ENCODE measurements at regions not wholly inside any gene's neighbourhood (a gene's known extent, or its start where the extent isn't known, plus 50 kb on each side); places are given as distances from the start of the nearest gene placed in this dataset.
A peak's percentile ranks its signal among the peaks of the same experiment; 100 is the strongest.

DNA sequence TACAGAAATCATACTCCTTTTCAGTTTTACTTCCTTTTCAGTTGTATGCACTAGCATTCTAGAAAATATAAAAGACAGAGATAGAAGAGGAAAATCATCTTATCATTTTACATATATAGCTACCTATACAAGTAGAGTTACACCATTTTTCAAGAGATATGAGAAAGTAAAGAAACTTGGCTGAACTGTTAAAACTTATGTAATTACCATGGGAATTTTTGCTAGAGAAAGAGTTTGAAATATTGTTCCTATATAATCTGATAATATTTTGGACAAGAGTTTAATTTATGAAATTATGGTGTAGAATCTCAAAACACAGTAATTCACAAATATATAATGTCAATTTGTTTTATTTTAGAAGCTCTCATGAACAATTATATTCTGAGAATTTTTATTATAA, 180.8 kb downstream of the PLPPR4 start:
- DNase-seq, result no peak

DNA sequence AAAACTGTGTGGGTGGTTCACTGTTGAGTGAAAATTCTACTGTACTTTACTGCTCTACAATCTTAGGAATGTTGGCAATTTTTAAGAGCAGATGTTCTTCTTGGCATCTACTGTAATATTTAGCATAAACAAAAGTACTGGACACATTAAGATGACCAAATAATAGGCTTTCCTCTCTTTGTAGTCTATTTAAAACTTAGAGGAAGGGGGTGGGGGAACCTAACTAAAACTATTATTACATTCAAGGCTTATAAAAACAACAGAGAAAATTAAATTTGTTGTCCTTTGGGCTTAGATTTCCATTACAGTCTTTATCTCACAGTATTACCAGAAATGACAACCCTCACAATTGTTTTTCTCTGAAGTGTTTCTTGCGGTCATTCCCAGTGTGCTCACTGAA, 181.2 kb downstream of the PLPPR4 start:
- DNase-seq, result no peak

DNA sequence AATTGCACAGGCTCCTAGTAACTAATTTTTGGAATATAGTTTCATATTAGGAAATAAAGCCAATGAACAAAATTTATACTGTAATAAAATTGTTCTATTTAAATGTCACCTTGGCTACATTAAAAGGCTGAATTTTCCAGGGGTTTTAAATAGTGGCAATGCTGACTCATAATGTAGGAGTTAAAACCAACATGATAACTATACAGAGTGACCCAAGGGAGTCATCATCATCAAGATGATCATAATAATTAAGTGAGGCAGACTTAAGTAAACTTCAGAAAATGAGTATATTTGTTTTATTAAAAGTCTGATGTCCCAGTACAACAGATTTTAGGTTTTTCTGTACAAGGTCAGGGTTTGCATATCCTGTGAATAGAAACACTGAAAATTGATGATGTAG, 183.4 kb downstream of the PLPPR4 start:
- DNase-seq, result no peak

DNA sequence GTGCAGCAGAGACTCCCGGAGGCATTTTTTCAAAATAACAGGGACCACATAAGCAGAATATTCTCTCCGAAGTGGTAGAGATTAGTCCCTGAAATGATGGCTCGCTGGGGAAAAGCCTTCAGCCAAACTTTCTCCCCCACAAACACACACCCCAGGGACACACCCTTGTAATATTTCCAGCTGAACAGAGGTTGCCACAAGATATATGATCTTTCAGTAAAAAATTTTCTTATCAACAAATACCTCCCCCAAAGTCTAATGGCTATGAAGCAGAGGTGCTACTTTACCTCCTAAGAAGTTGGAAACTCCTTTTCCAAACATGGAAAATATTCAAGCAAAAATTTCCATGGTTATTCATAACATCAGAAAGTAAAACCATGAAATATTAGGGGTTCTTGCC, 190.2 kb upstream of the PALMD start:
- no peak for DNase-seq

DNA sequence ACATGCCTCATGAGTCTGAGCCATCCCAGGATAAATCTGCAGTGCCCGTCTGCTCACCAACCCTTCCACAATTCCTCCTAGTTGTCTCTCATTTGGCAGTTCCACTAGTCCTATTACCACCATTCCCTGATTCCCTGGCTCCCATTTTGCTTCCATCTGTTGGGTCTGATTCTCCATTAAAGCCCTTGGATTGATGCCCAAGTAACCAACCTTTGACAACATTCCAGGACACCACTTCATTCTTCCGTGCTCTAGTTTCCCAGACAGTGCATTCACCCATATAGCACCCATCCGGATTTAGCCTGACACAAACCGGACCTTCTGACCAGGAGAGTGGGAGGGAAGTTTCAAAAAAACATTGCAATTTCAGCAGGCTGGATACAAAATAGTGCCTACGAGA, 189.4 kb upstream of the PALMD start:
- no peak for DNase-seq

DNA sequence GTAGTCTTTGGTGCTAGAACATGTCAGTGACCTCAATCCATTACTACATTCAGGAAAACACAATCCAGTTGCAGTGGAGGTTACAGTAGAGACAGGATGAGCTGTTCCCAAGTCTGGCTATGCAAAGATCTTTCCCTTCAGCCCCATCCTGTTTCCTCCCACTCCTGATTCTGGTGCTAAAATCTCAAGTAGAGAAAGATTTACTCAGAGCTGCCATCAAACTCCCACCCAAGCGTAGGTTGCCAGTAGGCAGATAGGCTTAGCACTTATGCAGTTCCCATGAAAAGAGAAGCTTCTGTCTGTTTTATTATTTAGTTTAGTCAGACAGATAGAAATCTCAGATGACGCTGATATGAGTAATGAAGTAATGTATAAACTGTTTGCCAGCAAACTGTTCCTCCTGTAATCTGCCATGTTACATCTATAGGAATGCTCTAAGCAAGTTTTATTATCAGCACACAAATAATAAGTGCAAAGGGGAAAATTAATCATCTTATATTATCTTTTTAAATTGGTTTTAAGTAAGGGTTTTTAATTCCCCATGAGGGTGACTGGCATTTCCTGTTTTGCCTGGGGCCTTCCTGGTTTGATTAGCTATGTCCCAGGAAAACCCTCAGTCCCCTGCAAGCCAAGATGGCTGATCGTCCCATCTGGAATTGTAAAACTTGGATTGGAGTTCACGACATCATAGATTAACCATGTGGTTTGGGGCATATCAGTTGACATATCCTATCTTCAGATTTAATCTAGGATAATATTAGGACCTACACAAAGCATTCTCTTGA, 188.3 kb upstream of the PALMD start:
- DNase-seq, result no peak

DNA sequence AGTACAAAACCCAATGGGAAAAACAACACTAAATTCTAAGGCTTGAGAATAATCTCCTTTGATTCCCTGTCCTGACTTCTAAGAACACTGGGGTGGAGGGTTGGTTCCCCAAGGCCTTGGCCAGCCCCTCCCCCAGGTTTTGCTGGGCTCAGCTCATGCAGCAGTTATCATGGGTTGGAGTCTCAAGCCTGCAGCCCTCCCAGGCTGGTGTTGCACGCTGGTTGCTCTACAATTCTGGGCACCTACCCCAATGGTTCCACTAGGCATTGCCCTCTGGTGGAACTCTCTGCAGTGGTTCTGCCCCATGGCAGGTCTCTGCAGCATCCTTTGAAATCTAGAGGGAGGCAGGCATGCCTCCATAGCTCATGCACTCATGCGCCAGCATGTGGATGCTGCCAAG, 184.4 kb upstream of the PALMD start:
- DNase-seq, result no peak

DNA sequence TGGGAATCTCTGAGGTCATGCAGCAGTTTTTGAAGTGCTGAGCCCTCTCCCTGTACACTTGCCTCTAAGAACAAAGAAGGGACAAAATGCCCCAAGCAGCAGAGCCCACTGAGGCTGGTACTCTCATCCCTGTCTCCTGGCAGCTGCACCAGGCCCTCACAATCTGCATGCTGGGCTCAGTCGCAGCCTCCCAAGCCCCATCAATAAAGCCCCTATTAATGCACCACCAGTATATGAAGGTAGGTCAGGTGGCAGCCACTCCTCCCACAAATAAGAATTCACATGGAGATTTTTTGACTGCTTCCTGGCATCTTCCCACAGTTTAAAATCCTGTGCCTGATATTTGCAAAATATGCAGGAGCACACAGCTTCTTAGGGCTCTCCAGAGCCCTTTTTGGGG, 181.2 kb upstream of the PALMD start:
- DNase-seq, result no peak

DNA sequence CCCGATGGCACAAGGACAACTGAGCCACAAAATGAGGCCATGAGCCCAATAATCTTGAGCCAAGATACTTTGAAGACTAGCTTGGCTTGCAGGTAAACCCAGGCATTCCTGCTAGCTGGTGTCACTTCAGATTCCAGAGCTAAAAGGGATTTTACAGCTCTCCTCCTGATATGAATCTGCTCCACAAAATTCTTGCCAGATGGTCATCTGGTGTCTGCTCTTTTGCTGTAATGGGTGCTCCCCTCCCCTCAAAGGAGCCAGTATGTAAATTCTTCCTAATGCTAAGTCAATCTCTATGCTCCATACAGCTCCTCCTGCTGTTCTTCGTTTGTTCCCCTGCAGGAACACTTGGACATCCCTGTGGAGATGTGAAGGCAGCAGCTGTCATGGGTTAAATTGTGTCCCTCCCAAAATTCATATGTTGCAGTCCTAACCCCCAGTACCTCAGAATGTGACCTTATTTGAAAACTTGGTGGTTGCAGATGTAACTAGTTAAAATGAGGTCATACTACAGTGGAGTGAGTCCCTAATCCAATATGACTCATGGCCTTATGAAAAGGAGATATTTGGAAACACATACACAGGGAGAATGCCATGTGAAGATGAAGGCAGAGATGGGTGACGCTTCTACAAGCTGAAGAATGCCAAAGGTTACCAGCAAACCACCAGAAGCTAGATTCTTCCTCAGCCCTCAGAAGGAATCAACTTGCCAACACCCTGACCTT, 180.6 kb upstream of the PALMD start:
- no peak for DNase-seq

DNA sequence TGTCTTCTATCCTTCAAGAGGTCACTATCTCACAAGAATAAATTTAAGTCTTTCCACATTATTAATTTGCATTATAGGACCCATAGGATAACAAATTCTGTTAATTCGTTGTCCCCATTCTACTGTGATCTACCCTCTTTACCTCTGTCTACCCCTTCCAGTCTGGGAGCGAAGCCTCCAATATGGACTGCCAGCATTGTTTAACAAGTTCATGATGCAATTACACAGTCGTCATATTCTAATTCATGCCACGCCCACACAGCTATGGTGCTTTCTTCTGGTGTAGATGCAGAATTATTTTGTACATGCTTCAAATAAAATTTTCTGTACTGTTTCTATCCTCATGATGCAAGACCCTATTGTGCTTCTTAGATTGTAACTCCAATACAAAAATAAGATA, 178.3 kb upstream of the PALMD start:
- DNase-seq, result no peak

DNA sequence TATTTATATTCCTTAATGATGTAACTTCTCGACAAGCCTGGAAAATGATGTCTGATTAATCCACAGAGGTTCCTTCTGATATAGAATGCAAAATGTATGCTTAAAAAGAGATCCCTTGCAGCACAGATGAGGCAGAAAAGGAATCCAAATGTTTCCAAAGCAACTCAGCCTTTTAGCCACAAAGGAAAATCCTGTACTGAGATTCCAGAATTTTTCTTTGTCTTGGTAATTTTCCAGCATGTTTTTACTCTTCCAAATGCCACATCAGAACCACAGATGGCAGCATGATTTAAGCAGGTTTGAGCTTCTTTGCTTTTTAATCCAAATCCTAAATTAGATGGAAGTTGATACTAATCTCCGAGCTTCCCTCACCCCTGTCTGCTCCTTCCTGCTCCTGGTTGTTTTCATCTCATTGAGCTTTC, 176.4 kb upstream of the PALMD start:
- no peak for DNase-seq

DNA sequence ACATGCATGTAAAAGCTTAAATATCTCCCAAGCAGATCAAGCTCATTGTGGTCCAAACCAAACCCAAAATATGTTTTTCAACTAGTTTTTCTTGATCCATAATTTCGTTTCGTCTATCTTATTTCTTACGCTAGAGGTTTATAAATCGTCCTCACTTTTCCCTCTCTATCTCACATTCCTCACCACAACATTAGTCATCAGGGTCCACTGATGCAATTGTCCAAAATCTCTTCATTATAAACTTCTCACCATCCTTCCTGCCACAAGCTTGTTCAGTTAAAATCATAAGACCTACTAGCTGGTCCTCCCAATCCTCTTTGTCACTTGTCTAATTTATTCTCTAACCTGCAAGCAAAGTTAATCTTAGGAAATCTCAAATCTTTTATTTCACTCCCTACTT, 173.0 kb upstream of the PALMD start:
- DNase-seq, result no peak

DNA sequence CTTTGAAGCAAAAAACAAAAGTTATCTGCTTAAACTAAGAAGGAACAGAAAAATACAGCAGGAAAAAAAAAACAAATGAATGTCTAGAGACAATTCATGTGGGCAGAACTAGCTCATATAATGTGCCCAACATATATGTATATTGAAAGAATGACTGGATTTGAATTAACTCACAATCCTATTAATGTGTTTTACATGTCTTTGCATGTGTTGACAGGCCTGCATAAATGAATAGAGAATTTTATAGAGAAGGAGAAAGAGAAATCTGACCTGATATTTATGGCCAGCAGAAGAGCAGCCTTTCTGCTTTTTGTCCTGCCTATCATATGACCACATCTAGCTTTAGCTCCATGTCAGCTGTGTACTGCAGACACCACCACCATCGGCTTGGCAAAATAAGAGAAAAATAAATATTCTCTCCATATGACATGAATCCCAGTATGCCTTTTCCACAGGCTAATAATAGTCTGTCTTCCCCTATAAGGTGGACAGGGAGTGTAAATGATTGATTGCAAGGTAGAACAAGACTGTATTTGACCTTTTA, 171.5 kb upstream of the PALMD start:
- DNase-seq, result no peak

DNA sequence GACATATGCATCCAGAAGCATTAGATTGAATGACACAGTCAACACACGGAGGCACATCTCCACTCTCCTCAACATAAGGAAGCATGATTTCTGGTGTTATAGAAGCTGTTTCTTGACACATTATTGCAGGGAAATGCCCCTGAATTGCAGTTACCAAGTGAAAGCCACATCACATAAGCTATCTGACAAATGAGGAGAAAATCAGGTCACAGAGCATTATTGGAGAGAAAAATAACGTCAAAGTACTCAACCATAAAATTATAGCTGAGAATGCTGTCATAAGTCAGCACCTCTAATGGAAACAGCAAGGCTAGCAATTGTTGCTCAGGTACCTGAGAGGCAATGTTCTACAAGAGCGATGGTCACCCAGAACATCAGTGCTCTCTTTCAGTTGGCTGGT, 169.9 kb upstream of the PALMD start:
- DNase-seq, result no peak

DNA sequence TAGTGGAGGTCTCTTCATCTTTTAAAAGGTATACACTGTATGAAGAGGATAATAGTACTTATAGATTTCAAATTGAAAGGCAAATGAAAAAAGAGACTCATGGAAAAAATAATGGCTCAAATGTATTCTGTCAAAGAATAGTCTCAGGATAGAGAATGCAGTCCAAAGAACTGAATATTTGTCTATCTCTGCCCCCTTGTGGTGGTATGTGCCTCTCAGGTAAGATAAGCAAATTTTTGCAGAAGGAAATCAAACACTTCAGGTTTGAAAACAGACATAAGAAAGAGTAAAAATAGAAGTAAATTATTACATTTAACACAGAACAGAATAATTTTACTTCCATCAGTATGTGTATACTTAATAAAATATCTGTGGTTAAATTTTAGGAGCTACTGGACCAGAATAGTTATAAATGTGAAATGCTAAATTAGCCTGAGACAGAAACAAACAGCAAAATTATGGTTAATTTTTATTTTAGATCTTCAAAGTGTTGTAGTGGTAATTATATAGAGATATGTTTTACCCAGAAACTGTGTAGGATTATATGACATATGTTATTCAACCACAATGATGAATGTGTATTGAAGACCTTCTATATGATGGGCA, 164.4 kb upstream of the PALMD start:
- DNase-seq, result peak; percentile 6 to 21

DNA sequence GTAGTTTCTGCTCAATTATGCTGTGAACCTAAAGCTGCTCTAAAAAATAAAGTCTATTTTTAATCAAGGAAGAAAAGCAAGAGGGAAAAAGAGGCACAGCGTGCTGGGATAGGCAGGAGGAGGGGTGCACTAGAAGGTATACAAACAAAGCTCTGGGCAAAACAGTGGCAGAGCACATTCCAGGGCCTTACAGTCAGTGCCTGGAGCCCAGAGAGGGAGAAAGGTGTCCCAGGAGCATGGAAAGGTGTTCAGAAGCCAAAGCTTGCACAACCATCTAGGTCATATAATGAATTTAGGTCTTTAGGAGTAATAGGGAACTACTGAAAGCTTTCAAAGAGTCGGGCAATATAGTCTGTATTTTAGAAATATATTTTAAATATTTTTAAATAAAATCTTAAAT, 163.6 kb upstream of the PALMD start:
- DNase-seq, result no peak

DNA sequence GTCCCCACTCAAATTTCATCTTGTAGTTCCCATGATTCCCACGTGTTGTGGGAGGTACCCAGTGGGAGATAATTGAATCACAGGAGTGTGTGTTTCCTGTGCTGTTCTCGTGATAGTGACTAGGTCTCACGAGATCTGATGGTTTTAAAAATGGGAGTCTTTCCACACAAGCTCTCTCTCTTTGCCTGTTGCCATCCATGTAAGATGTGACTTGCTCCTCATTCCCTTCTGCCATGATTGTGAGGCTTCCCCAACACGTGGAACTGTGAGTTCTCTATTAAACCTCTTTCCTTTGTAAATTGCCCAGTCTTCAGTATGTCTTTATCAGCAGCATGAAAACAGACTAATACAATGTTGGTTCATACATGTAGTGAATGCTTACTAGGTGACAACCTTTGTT, 163.2 kb upstream of the PALMD start:
- no peak for DNase-seq

DNA sequence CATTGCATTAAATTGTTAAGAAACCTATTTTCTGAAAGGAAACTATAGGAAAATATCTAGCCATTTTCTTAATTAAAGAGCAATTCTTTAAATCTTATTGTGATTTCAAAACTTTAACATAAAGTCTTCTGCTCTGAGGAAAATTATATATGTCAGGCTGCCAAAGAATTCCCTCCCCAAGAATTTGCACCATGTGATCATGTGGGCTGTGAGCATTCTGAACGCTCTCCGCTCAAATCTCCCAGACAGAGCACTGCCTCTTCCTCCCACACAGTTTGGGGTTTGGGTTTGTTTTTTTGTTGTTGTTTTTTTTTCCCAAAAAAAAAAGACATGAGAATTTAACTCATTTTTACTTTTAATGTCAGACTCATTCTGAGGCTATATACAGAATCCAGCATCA, 155.9 kb upstream of the PALMD start:
- no peak for DNase-seq

DNA sequence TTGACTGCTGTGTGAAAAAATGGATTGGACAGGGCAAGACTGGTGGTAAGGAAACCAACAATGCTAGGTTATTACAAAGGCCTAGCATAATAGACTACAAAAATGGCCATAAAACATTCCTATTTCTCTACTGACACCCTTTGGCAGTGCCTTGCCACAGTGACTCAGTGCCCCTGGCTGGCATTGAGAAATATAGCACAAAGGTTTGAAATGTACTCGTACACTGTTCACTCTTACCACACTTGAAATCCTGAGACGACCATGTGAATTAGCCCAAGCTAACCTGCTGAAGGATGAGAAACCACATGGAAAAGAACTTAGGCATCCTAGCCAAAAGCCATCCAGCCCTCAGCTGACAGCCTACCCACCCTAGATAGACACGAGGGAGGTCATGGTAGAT, 149.8 kb upstream of the PALMD start:
- DNase-seq, result no peak

DNA sequence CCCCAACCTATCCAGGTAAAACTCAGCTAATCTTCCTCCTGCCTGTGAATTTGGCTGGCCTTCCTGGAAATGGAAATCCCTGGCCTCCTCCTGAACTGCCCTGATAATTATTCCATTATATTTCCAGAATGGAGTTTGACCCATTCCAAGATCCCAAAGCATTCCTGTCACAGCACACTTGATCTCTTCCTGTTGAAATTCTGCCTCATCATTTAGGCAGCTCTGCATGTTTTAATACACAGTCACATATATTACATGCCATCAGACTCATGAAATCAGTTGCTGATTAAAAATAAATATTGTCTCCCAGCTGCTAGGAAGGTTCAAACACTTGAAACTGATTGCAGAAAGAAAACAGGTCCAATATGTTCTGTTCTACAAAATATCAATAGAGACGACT, 148.2 kb upstream of the PALMD start:
- no peak for DNase-seq

DNA sequence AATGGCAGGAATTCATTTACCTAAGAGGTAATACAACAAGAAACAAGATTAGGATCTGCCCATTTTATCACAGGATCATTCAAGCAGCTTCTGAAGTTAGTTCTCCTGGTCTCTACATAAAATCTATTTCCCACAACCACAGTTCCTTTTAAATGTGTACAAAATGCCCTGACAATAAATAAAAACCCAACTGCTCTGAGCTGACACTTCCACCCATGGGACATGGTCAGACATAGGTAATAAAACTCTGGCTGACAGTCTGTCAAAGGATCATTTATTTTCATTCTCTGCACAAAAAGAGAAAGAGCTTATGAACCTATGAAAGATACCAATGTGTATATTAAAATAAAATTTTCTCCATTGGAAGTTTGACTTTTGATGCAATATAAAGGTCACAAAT, 145.4 kb upstream of the PALMD start:
- no peak for DNase-seq

DNA sequence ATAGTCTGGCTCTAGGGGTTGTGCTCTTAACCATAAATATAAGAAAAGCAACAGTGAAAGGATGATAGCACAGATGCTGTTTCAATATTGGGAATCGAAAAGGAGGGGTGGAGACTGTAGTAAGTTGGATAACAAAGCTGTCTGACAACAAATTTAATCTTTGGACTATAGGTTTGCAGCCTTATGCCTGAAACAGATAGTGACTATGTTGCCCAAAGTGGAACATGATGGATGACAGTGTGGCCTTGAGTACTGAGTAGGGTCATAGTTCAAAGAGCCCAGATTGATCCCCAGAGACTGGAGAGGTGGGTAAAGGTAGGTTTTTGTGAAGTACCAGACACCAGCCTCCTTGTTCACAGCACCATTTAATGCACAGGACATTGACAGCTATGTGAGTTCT, 144.0 kb upstream of the PALMD start:
- no peak for DNase-seq

DNA sequence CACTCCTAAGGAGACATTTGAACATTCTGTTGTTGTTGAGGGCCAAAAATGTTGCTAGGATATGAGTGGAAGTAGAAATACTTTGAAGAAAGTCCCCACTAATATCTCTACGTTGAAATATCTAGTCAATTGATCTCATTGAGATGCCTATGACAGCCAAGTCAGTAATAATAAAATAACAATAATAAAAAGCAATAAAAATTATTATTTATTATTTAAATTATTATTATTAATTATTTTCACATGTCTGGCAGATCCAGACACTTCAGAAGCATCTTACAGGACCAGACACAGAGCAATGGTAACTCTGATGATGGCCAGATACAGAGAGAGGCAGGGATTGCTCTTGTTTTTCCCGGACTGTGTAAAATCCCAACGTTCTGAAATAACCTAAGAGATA, 143.5 kb upstream of the PALMD start:
- no peak for DNase-seq

DNA sequence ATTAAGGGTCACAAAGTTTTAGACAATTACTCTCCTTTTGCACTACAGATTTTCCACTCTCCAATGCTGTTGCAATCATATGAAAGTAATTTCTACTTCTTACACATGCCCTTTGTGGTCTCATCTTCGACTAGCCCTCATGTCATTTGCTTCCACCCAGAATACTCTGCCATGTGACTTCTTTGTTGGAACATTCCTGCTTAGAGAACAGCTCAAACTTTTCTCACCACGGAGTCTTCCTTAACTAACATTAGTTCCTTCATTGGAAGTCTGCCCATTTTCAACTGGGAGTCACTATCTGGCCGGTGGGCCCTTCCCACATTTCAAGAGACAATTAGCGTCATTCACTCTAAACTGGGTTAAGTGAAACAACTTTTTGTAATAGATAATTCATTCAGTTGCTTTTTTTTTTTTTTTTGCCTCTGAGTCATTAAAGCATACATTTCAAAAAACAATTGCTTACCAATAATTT, 142.6 kb upstream of the PALMD start:
- no peak for DNase-seq

Measured in stimulated activated CD4-positive, alpha-beta T cell treated with anti-CD3 and anti-CD28 coated beads, Interleukin-2, amount 100 ng/mL, for 48 hours (primary cell).